DND-41 (cell line): ENCODE measurements at regions not wholly inside any gene's neighbourhood (a gene's known extent, or its start where the extent isn't known, plus 50 kb on each side); places are given as distances from the start of the nearest gene placed in this dataset.

Experiments used
- ATAC-seq: fragments of 200-7000 bp; cut with Tn5 transposase; 3 replicates; pipeline ENCODE4 v1.9.1; 2021; ENCODE audit warnings: low read depth; ENCODE audit not compliant: insufficient read depth
- DNase-seq: peaks from one replicate; pipeline ENCODE4 v3.0.0-alpha.2; 2020
- H2AFZ ChIP-seq: 2 replicates; pipeline ENCODE4 v1.6.0; 2012; ENCODE audit warnings: low read depth, low read length
- H3K27ac ChIP-seq: 2 replicates; pipeline ENCODE4 v1.5.1; 2012; ENCODE audit warnings: low read length, inconsistent platforms
- H3K27me3 ChIP-seq: fragments of 200-600 bp; sonication (generic); 2 replicates; pipeline ENCODE4 v1.6.0; 2012; ENCODE audit warnings: low read length, mild to moderate bottlenecking, inconsistent platforms; ENCODE audit not compliant: insufficient read depth, poor library complexity
- H3K36me3 ChIP-seq: 2 replicates; pipeline ENCODE4 v1.5.1; 2012; ENCODE audit warnings: low read length, inconsistent platforms; ENCODE audit not compliant: insufficient read depth
- H3K4me1 ChIP-seq: 2 replicates; pipeline ENCODE4 v1.5.1; 2012; ENCODE audit warnings: mild to moderate bottlenecking, low read length; ENCODE audit not compliant: insufficient read depth
- H3K4me2 ChIP-seq: 2 replicates; pipeline ENCODE4 v1.6.0; 2012; ENCODE audit warnings: mild to moderate bottlenecking, moderate library complexity, low read length, inconsistent platforms; ENCODE audit not compliant: insufficient read depth
- H3K4me3 ChIP-seq, 2 experiments: fragments of 200-600 bp in 1 of 2; shearing (Covaris generic) in 1 of 2; 2 replicates each; pipeline ENCODE4 v1.5.1; 2012 to 2016; ENCODE audit warnings: inconsistent platforms in 2 of 2, low read length in 2 of 2, mild to moderate bottlenecking in 2 of 2, low read depth in 1 of 2, moderate library complexity in 1 of 2
- H3K79me2 ChIP-seq: 2 replicates; pipeline ENCODE4 v1.6.0; 2012; ENCODE audit warnings: low read length, inconsistent platforms; ENCODE audit not compliant: insufficient read depth
- H3K9ac ChIP-seq: 2 replicates; pipeline ENCODE4 v1.6.0; 2012; ENCODE audit warnings: low read depth, mild to moderate bottlenecking, inconsistent platforms, low read length, moderate library complexity
- H3K9me3 ChIP-seq: 2 replicates; pipeline ENCODE4 v1.5.1; 2012; ENCODE audit warnings: low read length, moderate library complexity, mild to moderate bottlenecking, inconsistent platforms; ENCODE audit not compliant: insufficient read depth, severe bottlenecking
- H4K20me1 ChIP-seq: 2 replicates; pipeline ENCODE4 v1.6.0; 2012; ENCODE audit warnings: low read length; ENCODE audit not compliant: insufficient read depth
- EZH2 ChIP-seq: IDR thresholded peaks from 3 replicates; pipeline ENCODE4 v1.6.1; 2012; ENCODE audit warnings: borderline replicate concordance, low read depth, mild to moderate bottlenecking, moderate library complexity, low read length, inconsistent platforms; ENCODE audit not compliant: severe bottlenecking
- TF ChIP-seq, protein P1 (sequence below): IDR thresholded peaks from 2 replicates; pipeline ENCODE4 v1.5.1; 2012; ENCODE audit warnings: borderline replicate concordance, low read length, moderate library complexity, mild to moderate bottlenecking; ENCODE audit not compliant: poor library complexity, severe bottlenecking; ENCODE audit errors: extremely low read depth

DNA sequence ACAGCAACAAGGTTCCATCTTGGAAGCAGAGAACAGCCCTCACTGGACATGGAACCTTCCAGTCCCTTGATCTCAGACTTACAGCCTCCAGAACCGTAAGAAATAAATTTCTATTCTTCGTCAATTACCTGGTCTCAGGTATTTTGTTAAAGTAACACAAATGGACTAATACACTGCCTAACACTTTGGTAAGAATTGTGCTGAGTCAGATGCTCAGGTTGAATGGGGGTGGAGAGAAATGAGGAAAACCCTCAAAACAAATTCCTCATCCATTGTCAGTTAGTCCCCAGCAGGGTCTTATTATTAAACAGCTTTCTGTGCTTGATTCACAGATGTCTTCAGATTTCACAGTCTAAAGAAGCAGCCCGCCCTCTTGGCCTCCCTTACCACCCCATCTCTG lies 306.2 kb upstream of the SLCO3A1 start:
- Histone ChIP-seq H3K27ac (no peak overlapping the region), H3K4me3 (no peak overlapping the region), H3K9me3 (no peaks in the 10 kb centered on the region), H3K36me3 (no peaks in the 10 kb centered on the region), H3K79me2 (no peaks in the 10 kb centered on the region), H3K9ac (no peak overlapping the region), H2AFZ (no peak overlapping the region), H4K20me1 (no peaks in the 10 kb centered on the region), H3K27me3 (no peaks in the 10 kb centered on the region), H3K4me1 (no peaks in the 10 kb centered on the region), H3K4me2 (no peak overlapping the region)
- TF ChIP-seq, protein P1, sequence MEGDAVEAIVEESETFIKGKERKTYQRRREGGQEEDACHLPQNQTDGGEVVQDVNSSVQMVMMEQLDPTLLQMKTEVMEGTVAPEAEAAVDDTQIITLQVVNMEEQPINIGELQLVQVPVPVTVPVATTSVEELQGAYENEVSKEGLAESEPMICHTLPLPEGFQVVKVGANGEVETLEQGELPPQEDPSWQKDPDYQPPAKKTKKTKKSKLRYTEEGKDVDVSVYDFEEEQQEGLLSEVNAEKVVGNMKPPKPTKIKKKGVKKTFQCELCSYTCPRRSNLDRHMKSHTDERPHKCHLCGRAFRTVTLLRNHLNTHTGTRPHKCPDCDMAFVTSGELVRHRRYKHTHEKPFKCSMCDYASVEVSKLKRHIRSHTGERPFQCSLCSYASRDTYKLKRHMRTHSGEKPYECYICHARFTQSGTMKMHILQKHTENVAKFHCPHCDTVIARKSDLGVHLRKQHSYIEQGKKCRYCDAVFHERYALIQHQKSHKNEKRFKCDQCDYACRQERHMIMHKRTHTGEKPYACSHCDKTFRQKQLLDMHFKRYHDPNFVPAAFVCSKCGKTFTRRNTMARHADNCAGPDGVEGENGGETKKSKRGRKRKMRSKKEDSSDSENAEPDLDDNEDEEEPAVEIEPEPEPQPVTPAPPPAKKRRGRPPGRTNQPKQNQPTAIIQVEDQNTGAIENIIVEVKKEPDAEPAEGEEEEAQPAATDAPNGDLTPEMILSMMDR, result no peak
- ATAC-seq (no peak), DNase-seq (no peak)

DNA sequence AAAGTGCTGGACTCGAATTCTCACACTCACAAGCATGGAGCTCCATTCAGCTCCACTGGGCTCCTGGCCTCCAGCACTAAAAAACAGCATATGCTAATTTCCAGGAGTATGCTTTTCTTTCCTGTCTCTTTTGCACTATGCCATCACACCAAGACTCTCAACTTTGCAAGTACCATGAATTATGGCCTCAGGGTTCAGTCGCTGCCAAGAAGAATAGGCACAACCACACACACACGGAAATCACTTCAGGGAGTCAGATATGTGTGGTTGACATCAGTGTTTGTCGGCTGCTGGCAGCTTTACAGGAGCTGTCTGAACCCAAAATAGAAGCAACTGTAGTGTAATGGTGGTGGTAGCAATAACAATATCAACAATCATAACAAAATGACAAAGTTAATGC lies 305.0 kb upstream of the SLCO3A1 start:
- H4K20me1 ChIP-seq, result no peaks in the 10 kb centered on the region
- no peak for ATAC-seq
- DNase-seq, result no peak
- no peak overlapping the region for H3K4me3 ChIP-seq
- no peaks in the 10 kb centered on the region for H3K79me2 ChIP-seq
- H3K27ac ChIP-seq, result no peak overlapping the region
- no peaks in the 10 kb centered on the region for H3K36me3 ChIP-seq
- no peak for TF ChIP-seq EZH2
- TF ChIP-seq, protein P1, result no peak
- no peaks in the 10 kb centered on the region for H3K9me3 ChIP-seq
- no peak overlapping the region for H3K4me2 ChIP-seq
- no peak overlapping the region for H3K9ac ChIP-seq
- no peaks in the 10 kb centered on the region for H3K4me1 ChIP-seq
- H2AFZ ChIP-seq, result no peak overlapping the region
- no peaks in the 10 kb centered on the region for H3K27me3 ChIP-seq

DNA sequence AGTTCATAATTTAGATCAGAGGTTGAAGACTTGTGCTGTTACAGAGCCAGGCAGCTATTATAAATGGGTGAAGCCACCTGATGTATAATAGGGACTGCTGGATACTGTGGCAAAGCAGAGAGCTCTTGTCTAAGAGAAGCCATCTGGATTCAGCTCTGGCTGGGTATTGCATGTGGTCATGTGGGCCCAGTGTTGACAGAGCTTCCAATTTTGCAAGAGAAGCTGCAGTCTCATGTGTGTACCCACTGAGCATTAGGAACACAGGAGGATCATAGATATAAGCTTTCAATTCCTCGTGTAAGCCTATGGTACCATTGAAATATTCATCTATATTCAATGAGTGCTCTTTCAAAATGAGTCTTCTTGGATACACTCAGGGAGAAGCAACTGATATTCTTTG lies 303.9 kb upstream of the SLCO3A1 start:
- Histone ChIP-seq H3K4me3 (no peak overlapping the region), H3K27me3 (no peaks in the 10 kb centered on the region), H2AFZ (no peak overlapping the region), H3K36me3 (no peaks in the 10 kb centered on the region), H3K79me2 (no peaks in the 10 kb centered on the region), H3K27ac (no peak overlapping the region), H3K9ac (no peak overlapping the region), H4K20me1 (no peaks in the 10 kb centered on the region), H3K4me1 (no peaks in the 10 kb centered on the region), H3K4me2 (no peak overlapping the region), H3K9me3 (no peaks in the 10 kb centered on the region)
- no peak for DNase-seq
- no peak for TF ChIP-seq EZH2
- TF ChIP-seq, protein P1, result no peak
- peak; percentile 27; the same call in 1 of the 3 replicates for ATAC-seq

DNA sequence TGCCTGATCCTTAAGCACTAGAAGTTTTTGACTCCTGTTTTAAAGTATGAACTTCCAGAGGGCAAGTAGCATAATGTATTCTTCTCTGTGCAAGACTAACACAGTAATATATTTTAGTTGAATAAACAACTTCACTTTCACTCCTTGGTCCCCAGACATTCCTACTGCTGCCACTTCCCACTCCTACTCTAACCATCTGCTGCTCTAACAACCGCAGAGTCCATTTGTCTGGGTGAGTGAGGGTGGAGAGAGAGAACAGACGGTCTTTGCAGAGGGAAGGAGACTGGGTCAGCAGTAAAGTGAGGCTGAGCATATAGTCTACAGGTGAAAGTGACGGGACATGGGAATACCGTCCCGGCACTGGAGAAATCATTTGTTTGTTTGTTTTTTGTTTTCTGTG lies 301.0 kb upstream of the SLCO3A1 start:
- no peak overlapping the region for H3K4me3 ChIP-seq
- no peaks in the 10 kb centered on the region for H3K4me1 ChIP-seq
- no peaks in the 10 kb centered on the region for H4K20me1 ChIP-seq
- H3K79me2 ChIP-seq, result no peaks in the 10 kb centered on the region
- no peak for DNase-seq
- no peak overlapping the region for H2AFZ ChIP-seq
- no peak overlapping the region for H3K27ac ChIP-seq
- H3K9ac ChIP-seq, result no peak overlapping the region
- no peak overlapping the region for H3K4me2 ChIP-seq
- TF ChIP-seq, protein P1, result no peak
- no peak for TF ChIP-seq EZH2
- ATAC-seq, result no peak
- H3K9me3 ChIP-seq, result no peaks in the 10 kb centered on the region
- no peaks in the 10 kb centered on the region for H3K27me3 ChIP-seq
- H3K36me3 ChIP-seq, result no peaks in the 10 kb centered on the region
